ENCODE measurements at regions not wholly inside any gene's neighbourhood (a gene's known extent, or its start where the extent isn't known, plus 50 kb on each side); places are given as distances from the start of the nearest gene placed in this dataset.

DNA sequence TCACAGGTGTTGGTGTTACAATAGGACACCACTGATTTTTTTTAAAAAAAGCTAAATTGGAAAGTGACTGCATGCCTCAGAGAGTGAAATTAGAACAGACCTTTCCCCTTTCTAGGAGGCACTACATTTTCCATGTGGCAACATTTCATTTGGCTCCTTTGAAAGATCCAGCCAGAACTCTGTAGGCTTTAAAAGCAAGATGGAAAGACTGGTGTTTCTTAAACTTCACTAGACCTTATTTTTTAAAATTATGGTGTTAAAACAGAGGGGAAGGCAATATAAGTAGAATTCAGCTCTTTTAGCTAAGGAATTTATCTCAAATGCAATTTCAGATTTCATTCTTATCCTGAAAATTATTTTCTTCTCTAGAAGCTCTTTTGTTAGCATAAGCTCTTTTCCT, 317.6 kb upstream of the TGFBR2 start:
- TF ChIP-seq, protein P1, sequence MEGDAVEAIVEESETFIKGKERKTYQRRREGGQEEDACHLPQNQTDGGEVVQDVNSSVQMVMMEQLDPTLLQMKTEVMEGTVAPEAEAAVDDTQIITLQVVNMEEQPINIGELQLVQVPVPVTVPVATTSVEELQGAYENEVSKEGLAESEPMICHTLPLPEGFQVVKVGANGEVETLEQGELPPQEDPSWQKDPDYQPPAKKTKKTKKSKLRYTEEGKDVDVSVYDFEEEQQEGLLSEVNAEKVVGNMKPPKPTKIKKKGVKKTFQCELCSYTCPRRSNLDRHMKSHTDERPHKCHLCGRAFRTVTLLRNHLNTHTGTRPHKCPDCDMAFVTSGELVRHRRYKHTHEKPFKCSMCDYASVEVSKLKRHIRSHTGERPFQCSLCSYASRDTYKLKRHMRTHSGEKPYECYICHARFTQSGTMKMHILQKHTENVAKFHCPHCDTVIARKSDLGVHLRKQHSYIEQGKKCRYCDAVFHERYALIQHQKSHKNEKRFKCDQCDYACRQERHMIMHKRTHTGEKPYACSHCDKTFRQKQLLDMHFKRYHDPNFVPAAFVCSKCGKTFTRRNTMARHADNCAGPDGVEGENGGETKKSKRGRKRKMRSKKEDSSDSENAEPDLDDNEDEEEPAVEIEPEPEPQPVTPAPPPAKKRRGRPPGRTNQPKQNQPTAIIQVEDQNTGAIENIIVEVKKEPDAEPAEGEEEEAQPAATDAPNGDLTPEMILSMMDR (IDR thresholded peaks at IDR 0.05) = no peak
- no peak for TF ChIP-seq EP300 (IDR thresholded peaks at IDR 0.05)
- TF ChIP-seq POLR2A (IDR thresholded peaks at IDR 0.05) = no peak
- TF ChIP-seq POLR2AphosphoS5 (IDR thresholded peaks at IDR 0.05) = no peak

Measured in sigmoid colon (tissue), 4 donors.